Hepatocyte (in vitro differentiated cells): ENCODE measurements at regions not wholly inside any gene's neighbourhood (a gene's known extent, or its start where the extent isn't known, plus 50 kb on each side); places are given as distances from the start of the nearest gene placed in this dataset.

ENCODE experiments used
- DNase-seq: peaks from one replicate; pipeline ENCODE4 v3.0.0-alpha.2; 2016; ENCODE audit warnings: low spot score
- H2AFZ ChIP-seq: fragments of 200-600 bp; sonication (generic); 2 replicates; pipeline ENCODE4 v1.6.0; 2016; ENCODE audit warnings: antibody characterized with exemption, mild to moderate bottlenecking
- H3K27ac ChIP-seq: fragments of 200-600 bp; sonication (generic); 2 replicates; pipeline ENCODE4 v1.5.1; 2016; ENCODE audit warnings: mild to moderate bottlenecking
- H3K27me3 ChIP-seq: fragments of 200-600 bp; sonication (generic); 2 replicates; pipeline ENCODE4 v1.6.1; 2016
- H3K36me3 ChIP-seq: fragments of 200-600 bp; sonication (generic); replicated peaks from 2 replicates; pipeline ENCODE4 v1.5.1; 2016; ENCODE audit warnings: low read depth; ENCODE audit not compliant: insufficient read depth
- H3K4me1 ChIP-seq: fragments of 200-600 bp; sonication (generic); 2 replicates; pipeline ENCODE4 v1.5.1; 2016; ENCODE audit warnings: mild to moderate bottlenecking, moderate library complexity; ENCODE audit not compliant: insufficient read depth
- H3K4me2 ChIP-seq: fragments of 200-600 bp; sonication (generic); 2 replicates; pipeline ENCODE4 v1.6.0; 2016
- H3K4me3 ChIP-seq: fragments of 200-600 bp; sonication (generic); 2 replicates; pipeline ENCODE4 v1.5.1; 2016; ENCODE audit warnings: mild to moderate bottlenecking
- H3K79me2 ChIP-seq: fragments of 200-600 bp; sonication (generic); 2 replicates; pipeline ENCODE4 v1.6.0; 2017; ENCODE audit warnings: mild to moderate bottlenecking
- H3K9me2 ChIP-seq: fragments of 200-600 bp; sonication (generic); replicated peaks from 2 replicates; pipeline ENCODE4 v1.6.0; 2017; ENCODE audit warnings: mild to moderate bottlenecking; ENCODE audit not compliant: insufficient read depth
- H3K9me3 ChIP-seq: fragments of 200-600 bp; sonication (generic); 2 replicates; pipeline ENCODE4 v1.5.1; 2016; ENCODE audit warnings: low read depth, mild to moderate bottlenecking
- H4K20me1 ChIP-seq: fragments of 200-600 bp; sonication (generic); 2 replicates; pipeline ENCODE4 v1.6.0; 2016; ENCODE audit warnings: mild to moderate bottlenecking; ENCODE audit not compliant: insufficient read depth, poor library complexity, severe bottlenecking
- CTCF ChIP-seq: fragments of 200-600 bp; sonication (generic); IDR thresholded peaks from 2 replicates; pipeline ENCODE4 v1.5.1; 2016; ENCODE audit warnings: antibody characterized with exemption, mild to moderate bottlenecking; ENCODE audit not compliant: poor library complexity
- EZH2 ChIP-seq: fragments of 200-600 bp; sonication (generic); IDR thresholded peaks from 2 replicates; pipeline ENCODE4 v1.6.1; 2016; ENCODE audit warnings: antibody characterized with exemption, mild to moderate bottlenecking, borderline replicate concordance
- EZH2phosphoT487 ChIP-seq: fragments of 200-600 bp; sonication (generic); IDR thresholded peaks from one replicate; pipeline ENCODE4 v1.6.1; 2018; ENCODE audit warnings: antibody characterized with exemption, mild to moderate bottlenecking, low read depth, moderate library complexity; ENCODE audit not compliant: unreplicated experiment, severe bottlenecking
- WGBS: methylation state at CpG from one replicate; pipeline ENCODE4 v1.1.6; 2016; ENCODE audit warnings: low lambda C conversion rate; ENCODE audit errors: missing lambda C conversion rate; 5-methylcytosine and 5-hydroxymethylcytosine counted together

- TF ChIP-seq EZH2 (no peak), CTCF (no peak), EZH2phosphoT487 (no peak)
- H3K9me2 ChIP-seq, result no peaks in the 10 kb centered on the region
- 96% methylated on average over 2 of the region's 2 CpGs for WGBS
- no peak overlapping the region for H2AFZ ChIP-seq
- peaks cover 11% of the 10 kb centered on the region for H3K4me1 ChIP-seq
- H3K36me3 ChIP-seq, result no peaks in the 10 kb centered on the region
- H3K9me3 ChIP-seq, result no peaks in the 10 kb centered on the region
- no peaks in the 10 kb centered on the region for H3K79me2 ChIP-seq
- DNase-seq, result no peak
- H3K4me2 ChIP-seq, result no peak overlapping the region
- H3K27ac ChIP-seq, result no peak overlapping the region
- H4K20me1 ChIP-seq, result no peaks in the 10 kb centered on the region
- peaks cover 4% of the 10 kb centered on the region for H3K27me3 ChIP-seq
- H3K4me3 ChIP-seq, result no peak overlapping the region
Observed at GRCh38 chr6:10266061-10266460, 148.8 kb downstream of the TFAP2A start.

- Histone ChIP-seq H2AFZ (no peak overlapping the region), H3K4me1 (no peaks in the 10 kb centered on the region), H3K27me3 (peaks cover 4% of the 10 kb centered on the region), H3K27ac (no peak overlapping the region), H3K36me3 (no peaks in the 10 kb centered on the region), H3K9me2 (no peaks in the 10 kb centered on the region), H3K4me3 (no peak overlapping the region), H3K4me2 (no peak overlapping the region), H3K9me3 (no peaks in the 10 kb centered on the region), H4K20me1 (no peaks in the 10 kb centered on the region), H3K79me2 (no peaks in the 10 kb centered on the region)
- 90% methylated on average over 2 of the region's 2 CpGs for WGBS
- TF ChIP-seq CTCF (no peak), EZH2 (no peak), EZH2phosphoT487 (no peak)
- no peak for DNase-seq
Observed at GRCh38 chr6:10262505-10262904, 152.4 kb downstream of the TFAP2A start.

GRCh38 chr6:10259671-10260070, 155.2 kb downstream of the TFAP2A start:
- Histone ChIP-seq H3K4me2 (no peak overlapping the region), H3K79me2 (no peaks in the 10 kb centered on the region)
- TF ChIP-seq EZH2 (no peak), CTCF (no peak), EZH2phosphoT487 (no peak)

GRCh38 chr6:10258341-10258740, 156.5 kb downstream of the TFAP2A start:
- H3K4me2 ChIP-seq, result no peak overlapping the region
- no peak overlapping the region for H3K27ac ChIP-seq
- no peaks in the 10 kb centered on the region for H3K9me2 ChIP-seq
- no peaks in the 10 kb centered on the region for H3K36me3 ChIP-seq
- no peaks in the 10 kb centered on the region for H3K79me2 ChIP-seq
- no peaks in the 10 kb centered on the region for H3K9me3 ChIP-seq
- no peaks in the 10 kb centered on the region for H3K4me1 ChIP-seq
- H3K4me3 ChIP-seq, result no peak overlapping the region
- no peaks in the 10 kb centered on the region for H4K20me1 ChIP-seq
- WGBS, result 94% methylated on average over 1 of the region's 1 CpG
- no peak for DNase-seq
- no peaks in the 10 kb centered on the region for H3K27me3 ChIP-seq
- no peak overlapping the region for H2AFZ ChIP-seq
- TF ChIP-seq EZH2, result no peak
- no peak for TF ChIP-seq EZH2phosphoT487
- TF ChIP-seq CTCF, result no peak

More at GRCh38 chr6:10259671-10260070, 155.2 kb downstream of the TFAP2A start:
- Histone ChIP-seq H3K4me1 (no peaks in the 10 kb centered on the region), H3K9me2 (no peaks in the 10 kb centered on the region), H3K27me3 (no peaks in the 10 kb centered on the region), H3K4me3 (no peak overlapping the region), H3K9me3 (no peaks in the 10 kb centered on the region), H4K20me1 (no peaks in the 10 kb centered on the region), H3K36me3 (no peaks in the 10 kb centered on the region), H3K27ac (no peak overlapping the region), H2AFZ (no peak overlapping the region)
- no peak for DNase-seq
- WGBS, result 62% methylated on average over 3 of the region's 3 CpGs
